HEK293 (cell line): ENCODE measurements at regions not wholly inside any gene's neighbourhood (a gene's known extent, or its start where the extent isn't known, plus 50 kb on each side); places are given as distances from the start of the nearest gene placed in this dataset.

Experiments used
- EGR2 ChIP-seq: fragments of 450-650 bp; formaldehyde crosslinking; IDR thresholded peaks from 2 replicates; pipeline ENCODE4 v1.5.1; 2016; ENCODE audit warnings: low read depth, missing biosample characterization, missing genetic modification characterization
- HOXD13 ChIP-seq: sonication (generic); formaldehyde crosslinking; IDR thresholded peaks from 2 replicates; pipeline ENCODE4 v1.8.0; 2022; ENCODE audit warnings: missing genetic modification reagents, borderline replicate concordance
- MEIS1 ChIP-seq: sonication (generic); formaldehyde crosslinking; IDR thresholded peaks from 2 replicates; pipeline ENCODE4 v1.8.1; 2022; ENCODE audit warnings: missing genetic modification reagents, mild to moderate bottlenecking, borderline replicate concordance
- ZBTB7A ChIP-seq: fragments of 450-650 bp; formaldehyde crosslinking; IDR thresholded peaks from 2 replicates; pipeline ENCODE4 v1.5.1; 2016; ENCODE audit warnings: low read depth, missing biosample characterization, missing genetic modification characterization
- ZNF169 ChIP-seq: fragments of 450-650 bp; formaldehyde crosslinking; IDR thresholded peaks from 2 replicates; pipeline ENCODE4 v1.5.1; 2016; ENCODE audit warnings: missing biosample characterization, missing genetic modification characterization
- ZNF19 ChIP-seq: fragments of 450-650 bp; formaldehyde crosslinking; IDR thresholded peaks from 2 replicates; pipeline ENCODE4; 2016; ENCODE audit warnings: missing biosample characterization, missing genetic modification characterization, low read depth
- ZNF211 ChIP-seq: fragments of 450-650 bp; formaldehyde crosslinking; IDR thresholded peaks from 2 replicates; pipeline ENCODE4 v1.5.1; 2016; ENCODE audit warnings: low read depth, missing biosample characterization, missing genetic modification characterization
- ZNF391 ChIP-seq: fragments of 450-650 bp; formaldehyde crosslinking; IDR thresholded peaks from 2 replicates; pipeline ENCODE4 v1.5.1; 2016; ENCODE audit warnings: low read depth, missing biosample characterization, missing genetic modification characterization, borderline replicate concordance
- ZNF660 ChIP-seq: fragments of 450-650 bp; IDR thresholded peaks from 2 replicates; pipeline ENCODE4 v1.5.1; 2018; ENCODE audit warnings: missing biosample characterization, mild to moderate bottlenecking, missing genetic modification characterization
- TF ChIP-seq, protein P1 (sequence below): fragments of 450-650 bp; formaldehyde crosslinking; IDR thresholded peaks from 2 replicates; pipeline ENCODE4 v1.5.1; 2016; ENCODE audit warnings: missing biosample characterization, missing genetic modification characterization
- TF ChIP-seq, protein P2 (sequence below): fragments of 450-650 bp; formaldehyde crosslinking; IDR thresholded peaks from 2 replicates; pipeline ENCODE4 v1.5.1; 2016; ENCODE audit warnings: missing biosample characterization, missing genetic modification characterization
- TF ChIP-seq, protein P3 (sequence below): fragments of 450-650 bp; formaldehyde crosslinking; IDR thresholded peaks from 2 replicates; pipeline ENCODE4 v1.5.1; 2016; ENCODE audit warnings: missing biosample characterization, missing genetic modification characterization
- TF ChIP-seq, protein P4 (sequence below): fragments of 450-650 bp; formaldehyde crosslinking; IDR thresholded peaks from 2 replicates; pipeline ENCODE4 v1.5.1; 2016; ENCODE audit warnings: missing biosample characterization, missing genetic modification characterization
- TF ChIP-seq, protein P5 (sequence below): fragments of 450-650 bp; formaldehyde crosslinking; IDR thresholded peaks from 2 replicates; pipeline ENCODE4 v1.5.1; 2016; ENCODE audit warnings: missing biosample characterization, missing genetic modification characterization

- TF ChIP-seq ZNF211 (tag by site-specific recombination), result no peak
- TF ChIP-seq, protein P1, sequence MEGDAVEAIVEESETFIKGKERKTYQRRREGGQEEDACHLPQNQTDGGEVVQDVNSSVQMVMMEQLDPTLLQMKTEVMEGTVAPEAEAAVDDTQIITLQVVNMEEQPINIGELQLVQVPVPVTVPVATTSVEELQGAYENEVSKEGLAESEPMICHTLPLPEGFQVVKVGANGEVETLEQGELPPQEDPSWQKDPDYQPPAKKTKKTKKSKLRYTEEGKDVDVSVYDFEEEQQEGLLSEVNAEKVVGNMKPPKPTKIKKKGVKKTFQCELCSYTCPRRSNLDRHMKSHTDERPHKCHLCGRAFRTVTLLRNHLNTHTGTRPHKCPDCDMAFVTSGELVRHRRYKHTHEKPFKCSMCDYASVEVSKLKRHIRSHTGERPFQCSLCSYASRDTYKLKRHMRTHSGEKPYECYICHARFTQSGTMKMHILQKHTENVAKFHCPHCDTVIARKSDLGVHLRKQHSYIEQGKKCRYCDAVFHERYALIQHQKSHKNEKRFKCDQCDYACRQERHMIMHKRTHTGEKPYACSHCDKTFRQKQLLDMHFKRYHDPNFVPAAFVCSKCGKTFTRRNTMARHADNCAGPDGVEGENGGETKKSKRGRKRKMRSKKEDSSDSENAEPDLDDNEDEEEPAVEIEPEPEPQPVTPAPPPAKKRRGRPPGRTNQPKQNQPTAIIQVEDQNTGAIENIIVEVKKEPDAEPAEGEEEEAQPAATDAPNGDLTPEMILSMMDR (tag by site-specific recombination), result no peak
- TF ChIP-seq MEIS1 (CRISPR knock-in tag), result no peak
- TF ChIP-seq, protein P2, sequence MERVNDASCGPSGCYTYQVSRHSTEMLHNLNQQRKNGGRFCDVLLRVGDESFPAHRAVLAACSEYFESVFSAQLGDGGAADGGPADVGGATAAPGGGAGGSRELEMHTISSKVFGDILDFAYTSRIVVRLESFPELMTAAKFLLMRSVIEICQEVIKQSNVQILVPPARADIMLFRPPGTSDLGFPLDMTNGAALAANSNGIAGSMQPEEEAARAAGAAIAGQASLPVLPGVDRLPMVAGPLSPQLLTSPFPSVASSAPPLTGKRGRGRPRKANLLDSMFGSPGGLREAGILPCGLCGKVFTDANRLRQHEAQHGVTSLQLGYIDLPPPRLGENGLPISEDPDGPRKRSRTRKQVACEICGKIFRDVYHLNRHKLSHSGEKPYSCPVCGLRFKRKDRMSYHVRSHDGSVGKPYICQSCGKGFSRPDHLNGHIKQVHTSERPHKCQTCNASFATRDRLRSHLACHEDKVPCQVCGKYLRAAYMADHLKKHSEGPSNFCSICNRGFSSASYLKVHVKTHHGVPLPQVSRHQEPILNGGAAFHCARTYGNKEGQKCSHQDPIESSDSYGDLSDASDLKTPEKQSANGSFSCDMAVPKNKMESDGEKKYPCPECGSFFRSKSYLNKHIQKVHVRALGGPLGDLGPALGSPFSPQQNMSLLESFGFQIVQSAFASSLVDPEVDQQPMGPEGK (tag by site-specific recombination), result no peak
- TF ChIP-seq, protein P3, sequence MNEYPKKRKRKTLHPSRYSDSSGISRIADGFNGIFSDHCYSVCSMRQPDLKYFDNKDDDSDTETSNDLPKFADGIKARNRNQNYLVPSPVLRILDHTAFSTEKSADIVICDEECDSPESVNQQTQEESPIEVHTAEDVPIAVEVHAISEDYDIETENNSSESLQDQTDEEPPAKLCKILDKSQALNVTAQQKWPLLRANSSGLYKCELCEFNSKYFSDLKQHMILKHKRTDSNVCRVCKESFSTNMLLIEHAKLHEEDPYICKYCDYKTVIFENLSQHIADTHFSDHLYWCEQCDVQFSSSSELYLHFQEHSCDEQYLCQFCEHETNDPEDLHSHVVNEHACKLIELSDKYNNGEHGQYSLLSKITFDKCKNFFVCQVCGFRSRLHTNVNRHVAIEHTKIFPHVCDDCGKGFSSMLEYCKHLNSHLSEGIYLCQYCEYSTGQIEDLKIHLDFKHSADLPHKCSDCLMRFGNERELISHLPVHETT (tag by site-specific recombination), result no peak
- TF ChIP-seq ZBTB7A, result no peak
- TF ChIP-seq ZNF660 (tag by site-specific recombination), result no peak
- TF ChIP-seq ZNF391, result no peak
- no peak for TF ChIP-seq EGR2 (tag by site-specific recombination)
- no peak for TF ChIP-seq HOXD13 (CRISPR knock-in tag)
- TF ChIP-seq, protein P4, sequence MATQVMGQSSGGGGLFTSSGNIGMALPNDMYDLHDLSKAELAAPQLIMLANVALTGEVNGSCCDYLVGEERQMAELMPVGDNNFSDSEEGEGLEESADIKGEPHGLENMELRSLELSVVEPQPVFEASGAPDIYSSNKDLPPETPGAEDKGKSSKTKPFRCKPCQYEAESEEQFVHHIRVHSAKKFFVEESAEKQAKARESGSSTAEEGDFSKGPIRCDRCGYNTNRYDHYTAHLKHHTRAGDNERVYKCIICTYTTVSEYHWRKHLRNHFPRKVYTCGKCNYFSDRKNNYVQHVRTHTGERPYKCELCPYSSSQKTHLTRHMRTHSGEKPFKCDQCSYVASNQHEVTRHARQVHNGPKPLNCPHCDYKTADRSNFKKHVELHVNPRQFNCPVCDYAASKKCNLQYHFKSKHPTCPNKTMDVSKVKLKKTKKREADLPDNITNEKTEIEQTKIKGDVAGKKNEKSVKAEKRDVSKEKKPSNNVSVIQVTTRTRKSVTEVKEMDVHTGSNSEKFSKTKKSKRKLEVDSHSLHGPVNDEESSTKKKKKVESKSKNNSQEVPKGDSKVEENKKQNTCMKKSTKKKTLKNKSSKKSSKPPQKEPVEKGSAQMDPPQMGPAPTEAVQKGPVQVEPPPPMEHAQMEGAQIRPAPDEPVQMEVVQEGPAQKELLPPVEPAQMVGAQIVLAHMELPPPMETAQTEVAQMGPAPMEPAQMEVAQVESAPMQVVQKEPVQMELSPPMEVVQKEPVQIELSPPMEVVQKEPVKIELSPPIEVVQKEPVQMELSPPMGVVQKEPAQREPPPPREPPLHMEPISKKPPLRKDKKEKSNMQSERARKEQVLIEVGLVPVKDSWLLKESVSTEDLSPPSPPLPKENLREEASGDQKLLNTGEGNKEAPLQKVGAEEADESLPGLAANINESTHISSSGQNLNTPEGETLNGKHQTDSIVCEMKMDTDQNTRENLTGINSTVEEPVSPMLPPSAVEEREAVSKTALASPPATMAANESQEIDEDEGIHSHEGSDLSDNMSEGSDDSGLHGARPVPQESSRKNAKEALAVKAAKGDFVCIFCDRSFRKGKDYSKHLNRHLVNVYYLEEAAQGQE (tag by site-specific recombination), result no peak
- no peak for TF ChIP-seq ZNF169 (tag by site-specific recombination)
- TF ChIP-seq ZNF19 (tag by site-specific recombination), result no peak
- TF ChIP-seq, protein P5, sequence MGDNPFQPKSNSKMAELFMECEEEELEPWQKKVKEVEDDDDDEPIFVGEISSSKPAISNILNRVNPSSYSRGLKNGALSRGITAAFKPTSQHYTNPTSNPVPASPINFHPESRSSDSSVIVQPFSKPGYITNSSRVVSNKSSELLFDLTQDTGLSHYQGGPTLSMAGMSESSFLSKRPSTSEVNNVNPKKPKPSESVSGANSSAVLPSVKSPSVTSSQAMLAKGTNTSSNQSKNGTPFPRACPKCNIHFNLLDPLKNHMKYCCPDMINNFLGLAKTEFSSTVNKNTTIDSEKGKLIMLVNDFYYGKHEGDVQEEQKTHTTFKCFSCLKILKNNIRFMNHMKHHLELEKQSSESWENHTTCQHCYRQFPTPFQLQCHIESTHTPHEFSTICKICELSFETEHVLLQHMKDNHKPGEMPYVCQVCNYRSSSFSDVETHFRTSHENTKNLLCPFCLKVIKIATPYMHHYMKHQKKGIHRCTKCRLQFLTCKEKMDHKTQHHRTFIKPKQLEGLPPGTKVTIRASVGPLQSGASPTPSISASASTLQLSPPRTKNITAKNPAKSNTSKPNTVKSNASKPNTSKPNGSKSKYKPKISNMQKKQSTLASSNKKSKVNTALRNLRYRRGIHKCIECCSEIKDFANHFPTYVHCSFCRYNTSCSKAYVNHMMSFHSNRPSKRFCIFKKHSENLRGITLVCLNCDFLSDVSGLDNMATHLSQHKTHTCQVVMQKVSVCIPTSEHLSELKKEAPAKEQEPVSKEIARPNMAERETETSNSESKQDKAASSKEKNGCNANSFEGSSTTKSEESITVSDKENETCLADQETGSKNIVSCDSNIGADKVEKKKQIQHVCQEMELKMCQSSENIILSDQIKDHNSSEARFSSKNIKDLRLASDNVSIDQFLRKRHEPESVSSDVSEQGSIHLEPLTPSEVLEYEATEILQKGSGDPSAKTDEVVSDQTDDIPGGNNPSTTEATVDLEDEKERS (tag by site-specific recombination), result no peak
Measured at GRCh38 chr13:27699952-27700351, 78.3 kb downstream of the POLR1D start.
